ENCODE measurements at regions not wholly inside any gene's neighbourhood (a gene's known extent, or its start where the extent isn't known, plus 50 kb on each side); places are given as distances from the start of the nearest gene placed in this dataset.

DNA sequence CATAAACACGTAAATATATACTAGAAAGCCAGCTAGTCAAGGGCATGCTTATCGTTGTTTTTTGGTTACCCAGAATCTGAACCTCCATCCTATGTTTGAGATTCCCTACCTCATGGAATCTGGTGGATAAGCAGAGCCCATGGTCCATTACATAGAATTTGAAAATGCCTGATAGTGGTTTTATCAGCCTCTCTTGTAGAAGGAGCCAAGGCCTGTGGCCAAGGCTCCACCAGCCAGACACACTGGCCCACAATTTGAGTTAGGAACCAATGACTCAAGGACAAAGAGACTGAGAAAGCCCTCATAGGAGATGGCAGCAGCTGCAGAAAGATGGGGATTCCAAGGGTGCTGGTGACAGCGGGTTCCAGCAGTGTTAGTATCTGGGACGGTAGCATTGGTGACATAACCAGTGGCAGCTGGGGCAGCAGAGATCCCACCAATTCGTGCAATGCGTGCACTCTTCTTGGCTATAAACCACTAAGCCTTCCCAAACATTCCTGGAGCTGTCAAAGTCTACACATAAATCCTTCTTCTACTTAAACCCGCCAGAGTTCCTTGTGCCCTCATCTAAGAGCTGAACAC, 51.2 kb upstream of the RMDN2 start:
- DNase-seq (ENCODE audit: low read depth in 4 of 6, low spot score in 6 of 6) = no peak
- no peaks in the 10 kb centered on the region for H3K36me3 ChIP-seq (ENCODE audit: control insufficient read depth, insufficient read depth, low read length)
- peaks cover 19% of the 10 kb centered on the region for H3K4me1 ChIP-seq (ENCODE audit: control insufficient read depth, insufficient read depth, low read length)
- H3K27ac ChIP-seq (ENCODE audit: low read depth, low read length) = no peak overlapping the region
- 88% methylated on average over 5 of the region's 7 CpGs for WGBS (ENCODE audit: insufficient coverage)
- no peaks in the 10 kb centered on the region for H3K9me3 ChIP-seq (ENCODE audit: control insufficient read depth, insufficient read depth, low read length)
- H3K4me3 ChIP-seq (ENCODE audit: low read depth, low read length) = no peak overlapping the region
- H3K27me3 ChIP-seq (ENCODE audit: control insufficient read depth, insufficient read depth, low read length) = peaks cover 2% of the 10 kb centered on the region

DNA sequence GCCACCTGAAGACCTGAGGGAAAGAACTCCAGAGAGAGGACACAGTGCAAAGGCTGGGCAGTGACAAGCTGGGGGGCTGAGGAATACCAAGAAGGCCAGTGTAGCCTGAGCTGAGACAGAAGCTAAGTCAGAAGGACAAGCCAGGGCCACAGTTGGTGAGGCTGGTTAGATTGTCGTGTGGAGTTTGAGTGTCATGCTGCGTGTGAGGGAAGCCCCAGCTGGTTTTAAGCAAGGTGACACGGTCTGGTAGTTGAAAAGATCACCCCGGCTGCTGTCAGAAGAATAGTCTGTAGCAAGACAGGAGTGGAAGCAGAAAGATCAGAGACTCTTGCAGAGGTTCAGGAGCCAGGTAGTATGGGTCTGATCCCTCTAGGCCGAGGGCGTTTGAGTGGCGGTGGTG, 50.6 kb upstream of the RMDN2 start:
- 98% methylated on average over 7 of the region's 7 CpGs for WGBS (ENCODE audit: insufficient coverage)
- DNase-seq (ENCODE audit: low read depth in 4 of 6, low spot score in 6 of 6) = no peak

More for the DNA sequence above, 50.6 kb upstream of the RMDN2 start:
- Histone ChIP-seq H3K27ac (ENCODE audit: low read depth, low read length) (no peak overlapping the region), H3K4me1 (ENCODE audit: control insufficient read depth, insufficient read depth, low read length) (peaks cover 19% of the 10 kb centered on the region), H3K4me3 (ENCODE audit: low read depth, low read length) (no peak overlapping the region), H3K27me3 (ENCODE audit: control insufficient read depth, insufficient read depth, low read length) (peaks cover 2% of the 10 kb centered on the region), H3K36me3 (ENCODE audit: control insufficient read depth, insufficient read depth, low read length) (no peaks in the 10 kb centered on the region), H3K9me3 (ENCODE audit: control insufficient read depth, insufficient read depth, low read length) (no peaks in the 10 kb centered on the region)

Data from spinal cord (tissue), 9 donors.